Endothelial cell of umbilical vein (primary cell): ENCODE measurements at regions not wholly inside any gene's neighbourhood (a gene's known extent, or its start where the extent isn't known, plus 50 kb on each side); places are given as distances from the start of the nearest gene placed in this dataset.

ENCODE experiments used
- EZH2 ChIP-seq: IDR thresholded peaks from 2 replicates; pipeline ENCODE4 v1.6.1; 2012; ENCODE audit warnings: borderline replicate concordance, low read depth, mild to moderate bottlenecking, moderate library complexity, low read length, inconsistent platforms; ENCODE audit not compliant: severe bottlenecking
- GATA2 ChIP-seq: IDR thresholded peaks from 2 replicates; pipeline ENCODE4 v1.7.0; 2011; ENCODE audit warnings: low read depth, mild to moderate bottlenecking, moderate library complexity, mixed read lengths, low read length; ENCODE audit not compliant: insufficient read length, insufficient read depth
- POLR2A ChIP-seq: IDR thresholded peaks from 2 replicates; pipeline ENCODE4 v1.6.1; 2012; ENCODE audit warnings: low read depth, mild to moderate bottlenecking, control low read depth, low read length
- POLR2AphosphoS5 ChIP-seq: IDR thresholded peaks from 2 replicates; pipeline ENCODE4 v1.6.1; 2012; ENCODE audit warnings: low read depth, mild to moderate bottlenecking, control low read depth, low read length, moderate library complexity; ENCODE audit not compliant: insufficient read depth
- TF ChIP-seq, protein P1 (sequence below), 2 donors: IDR thresholded peaks; 1 replicate in 1 of 2; 2 replicates in 1 of 2; pipeline ENCODE4 v1.5.1; 2011; ENCODE audit warnings: low read length in 2 of 2, mild to moderate bottlenecking in 2 of 2, moderate library complexity in 2 of 2, control low read depth in 1 of 2, inconsistent platforms in 1 of 2, low read depth in 1 of 2; ENCODE audit not compliant: insufficient read depth in 1 of 2; ENCODE audit errors: extremely low read depth in 1 of 2

DNA sequence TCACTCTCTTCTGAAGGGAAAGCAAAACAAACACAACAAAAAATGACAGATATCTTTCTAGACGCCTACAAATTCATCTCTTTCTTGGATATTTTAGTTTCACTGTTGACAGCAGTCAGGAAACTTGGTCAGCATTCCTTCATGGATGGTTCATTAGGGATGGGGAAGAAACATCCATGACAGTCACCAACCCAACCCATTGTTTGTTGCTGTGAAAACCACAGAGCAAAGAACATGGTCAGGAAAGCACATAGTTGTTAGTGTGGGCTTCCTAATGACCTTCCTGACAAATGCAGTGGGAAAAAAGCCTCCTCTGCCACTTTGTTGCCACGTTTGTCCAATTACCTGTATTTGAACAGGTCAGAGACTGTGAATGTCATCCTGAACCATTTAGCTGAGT, 139.8 kb upstream of the SNX19 start:
- TF ChIP-seq POLR2A (no peak), GATA2 (no peak), POLR2AphosphoS5 (no peak), EZH2 (no peak)
- TF ChIP-seq, protein P1, sequence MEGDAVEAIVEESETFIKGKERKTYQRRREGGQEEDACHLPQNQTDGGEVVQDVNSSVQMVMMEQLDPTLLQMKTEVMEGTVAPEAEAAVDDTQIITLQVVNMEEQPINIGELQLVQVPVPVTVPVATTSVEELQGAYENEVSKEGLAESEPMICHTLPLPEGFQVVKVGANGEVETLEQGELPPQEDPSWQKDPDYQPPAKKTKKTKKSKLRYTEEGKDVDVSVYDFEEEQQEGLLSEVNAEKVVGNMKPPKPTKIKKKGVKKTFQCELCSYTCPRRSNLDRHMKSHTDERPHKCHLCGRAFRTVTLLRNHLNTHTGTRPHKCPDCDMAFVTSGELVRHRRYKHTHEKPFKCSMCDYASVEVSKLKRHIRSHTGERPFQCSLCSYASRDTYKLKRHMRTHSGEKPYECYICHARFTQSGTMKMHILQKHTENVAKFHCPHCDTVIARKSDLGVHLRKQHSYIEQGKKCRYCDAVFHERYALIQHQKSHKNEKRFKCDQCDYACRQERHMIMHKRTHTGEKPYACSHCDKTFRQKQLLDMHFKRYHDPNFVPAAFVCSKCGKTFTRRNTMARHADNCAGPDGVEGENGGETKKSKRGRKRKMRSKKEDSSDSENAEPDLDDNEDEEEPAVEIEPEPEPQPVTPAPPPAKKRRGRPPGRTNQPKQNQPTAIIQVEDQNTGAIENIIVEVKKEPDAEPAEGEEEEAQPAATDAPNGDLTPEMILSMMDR (IDR thresholded peaks at IDR 0.05; ENCODE audit: extremely low read depth in 1 of 2, insufficient read depth in 1 of 2, low read depth in 1 of 2, low read length in 2 of 2), result no peak
